HK-2 (cell line): ENCODE measurements at regions not wholly inside any gene's neighbourhood (a gene's known extent, or its start where the extent isn't known, plus 50 kb on each side); places are given as distances from the start of the nearest gene placed in this dataset.

Experiments
- DNase-seq: peaks from one replicate; pipeline ENCODE4 v3.0.0-alpha.2; 2018; ENCODE audit not compliant: unreplicated experiment

GRCh38 chr12:124726596-124727263 lies 136.9 kb downstream of the SCARB1 start:
- no peak for DNase-seq

GRCh38 chr12:124725597-124726237 lies 137.9 kb downstream of the SCARB1 start:
- no peak for DNase-seq

- DNase-seq, result no peak
Observed at GRCh38 chr12:124725099-124725498, 138.6 kb downstream of the SCARB1 start.

- no peak for DNase-seq
Observed at GRCh38 chr12:124722878-124723277, 140.8 kb downstream of the SCARB1 start.

- DNase-seq, result no peak
Observed at GRCh38 chr12:124721501-124722162, 142.0 kb downstream of the SCARB1 start.

GRCh38 chr12:124720681-124721500 lies 142.8 kb downstream of the SCARB1 start:
- peak; percentile 81 for DNase-seq

GRCh38 chr12:124720004-124720680 lies 143.5 kb downstream of the SCARB1 start:
- peak; percentile 59 for DNase-seq

GRCh38 chr12:124719231-124719630 lies 144.4 kb downstream of the SCARB1 start:
- no peak for DNase-seq

GRCh38 chr12:124718458-124718857 lies 145.2 kb downstream of the SCARB1 start:
- no peak for DNase-seq

- DNase-seq, result no peak
Observed at GRCh38 chr12:124718036-124718435, 145.6 kb downstream of the SCARB1 start.

GRCh38 chr12:124717318-124717717 lies 146.3 kb downstream of the SCARB1 start:
- no peak for DNase-seq

- DNase-seq, result no peak
Observed at GRCh38 chr12:124716208-124717130, 147.2 kb downstream of the SCARB1 start.

- DNase-seq, result no peak
Observed at GRCh38 chr12:124715121-124715990, 147.9 kb upstream of the NCOR2 start.

GRCh38 chr12:124713436-124714082 lies 146.1 kb upstream of the NCOR2 start:
- DNase-seq, result no peak

GRCh38 chr12:124713041-124713435 lies 145.6 kb upstream of the NCOR2 start:
- DNase-seq, result no peak

- no peak for DNase-seq
Observed at GRCh38 chr12:124711344-124711743, 143.9 kb upstream of the NCOR2 start.

- DNase-seq, result no peak
Observed at GRCh38 chr12:124709722-124710687, 142.6 kb upstream of the NCOR2 start.

- DNase-seq, result no peak
Observed at GRCh38 chr12:124707316-124707715, 139.9 kb upstream of the NCOR2 start.
